HCEC 1CT (cell line): ENCODE measurements at regions not wholly inside any gene's neighbourhood (a gene's known extent, or its start where the extent isn't known, plus 50 kb on each side); places are given as distances from the start of the nearest gene placed in this dataset.
"Not testable (repeated sequence)": the region's sequence is repeated elsewhere in the genome, so short reads cannot be mapped to it uniquely, and the experiment has no call there.

Source experiments
- DNase-seq: peaks from one replicate; pipeline ENCODE4 v3.0.0-alpha.2; 2017

DNA sequence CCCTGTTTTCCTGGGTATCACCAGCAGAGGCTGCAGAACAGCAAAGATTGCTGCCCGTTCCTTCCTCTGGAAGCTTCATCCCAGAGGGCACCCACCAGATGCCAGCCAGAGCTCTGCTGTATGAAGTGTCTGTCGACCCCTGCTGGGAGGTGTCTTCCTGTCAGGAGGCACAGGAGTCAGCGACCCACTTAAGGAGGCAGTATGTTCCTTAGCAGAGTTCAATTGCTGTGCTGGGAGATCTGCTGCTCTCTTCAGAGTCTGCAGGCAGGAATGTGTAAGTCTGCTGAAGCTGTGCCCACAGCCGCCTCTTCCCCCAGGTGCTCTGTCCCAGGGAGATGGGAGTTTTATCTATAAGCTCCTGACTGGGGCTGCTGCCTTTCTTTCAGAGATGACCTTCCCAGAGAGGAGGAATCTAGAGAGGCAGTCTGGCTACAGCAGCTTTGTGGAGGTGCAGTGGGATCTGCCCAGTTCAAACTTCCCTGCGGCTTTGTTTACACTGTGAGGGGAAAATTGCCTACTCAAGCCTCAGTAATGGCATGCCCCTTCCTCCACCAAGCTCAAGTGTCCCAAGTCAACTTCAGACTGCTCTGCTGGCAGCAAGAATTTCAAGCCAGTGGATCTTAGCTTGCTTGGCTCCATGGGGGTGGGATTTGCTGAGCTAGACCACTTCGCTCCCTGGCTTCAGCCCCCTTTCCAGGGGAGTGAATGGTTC lies 100.6 kb downstream of the TMEM168 start:
- DNase-seq, result not testable (repeated sequence)

DNA sequence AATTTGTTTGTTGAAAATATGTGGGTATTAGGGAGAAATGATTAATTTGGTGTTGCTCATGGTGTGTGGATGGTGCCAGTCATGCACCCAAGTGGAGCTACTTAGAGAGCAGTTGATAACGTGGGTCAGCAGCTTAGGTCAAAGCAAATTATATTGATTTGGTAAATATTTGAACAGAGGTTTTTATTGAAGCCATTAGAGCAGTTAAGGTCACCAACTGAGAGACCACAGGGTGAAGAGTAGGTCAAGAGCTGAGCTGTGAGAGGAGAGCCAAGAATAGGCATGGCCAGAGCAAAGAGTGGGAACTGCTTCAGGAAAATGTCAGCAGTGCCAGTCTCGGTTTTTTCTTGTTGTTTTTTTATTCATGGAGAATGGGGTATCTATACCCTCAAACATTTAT lies 97.9 kb downstream of the TMEM168 start:
- DNase-seq, result no peak

- not testable (repeated sequence) for DNase-seq
These were observed 93.0 kb downstream of the TMEM168 start for GRCh38 chr7:112697211-112697610.

GRCh38 chr7:112699725-112700513 lies 90.3 kb downstream of the TMEM168 start:
- no peak for DNase-seq

DNA sequence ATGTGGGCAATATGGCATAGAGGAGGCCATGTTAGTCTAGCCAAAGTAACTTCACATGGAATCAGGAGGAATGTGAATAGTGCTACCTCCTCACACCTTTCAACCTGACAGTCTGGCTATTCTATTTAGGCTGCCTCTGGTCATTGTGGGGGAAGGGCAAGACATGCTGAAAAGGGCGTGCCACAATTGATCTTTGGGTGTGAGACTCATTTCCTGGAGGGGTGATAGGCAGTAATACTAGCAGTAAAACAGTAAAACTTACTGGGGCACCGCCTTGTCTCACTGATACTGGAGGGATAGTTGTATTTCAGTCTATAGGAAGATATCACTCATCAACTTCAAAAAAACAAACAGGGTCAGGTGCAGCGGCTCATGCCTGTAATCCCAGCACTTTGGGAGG lies 88.7 kb downstream of the TMEM168 start:
- DNase-seq, result no peak

- DNase-seq, result no peak
These were observed 82.5 kb downstream of the TMEM168 start for GRCh38 chr7:112707655-112708054.

DNA sequence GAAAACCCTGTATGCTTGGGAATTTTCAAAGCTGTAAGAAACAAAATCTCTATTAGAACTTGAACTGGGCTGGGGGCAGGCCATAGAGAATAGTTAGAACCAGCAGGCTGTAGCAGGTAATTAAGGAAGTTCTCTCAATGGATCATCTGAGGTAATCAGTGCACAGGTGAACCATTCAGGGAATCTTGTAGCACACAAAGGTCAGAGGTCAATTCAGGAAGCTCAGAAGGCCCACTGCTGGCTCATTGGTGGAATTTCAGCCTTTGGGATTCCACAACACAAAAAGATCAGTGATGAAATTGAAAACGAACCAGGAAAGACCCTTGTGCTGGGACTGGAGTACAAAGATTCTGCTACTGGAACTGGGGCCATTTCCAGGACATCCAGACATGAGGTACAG lies 82.0 kb downstream of the TMEM168 start:
- DNase-seq, result no peak
